Heart right ventricle (tissue), 16 donors: ENCODE measurements at regions not wholly inside any gene's neighbourhood (a gene's known extent, or its start where the extent isn't known, plus 50 kb on each side); places are given as distances from the start of the nearest gene placed in this dataset.

ENCODE experiments used
- ATAC-seq, 8 donors: fragments of 200-7000 bp; cut with Tn5 transposase; one replicate each; pipeline ENCODE4 v1.9.1; 2020; ENCODE audit warnings: mild to moderate bottlenecking in 8 of 8, moderate library complexity in 8 of 8, moderate number of reproducible peaks in 1 of 8
- DNase-seq, 2 donors: peaks; one replicate each; pipeline ENCODE4 v3.0.0-alpha.2; 2020
- H3K27ac ChIP-seq, 10 donors: fragments of 200-600 bp; sonication (generic) in 2 of 10; one replicate each; pipeline versions ENCODE4 v1.5.0 to v1.8.0; 2020 to 2022; ENCODE audit warnings: mild to moderate bottlenecking in 3 of 10
- H3K27me3 ChIP-seq, 7 donors: fragments of 200-600 bp; one replicate each; pipeline ENCODE4 v1.8.0; 2021 to 2022; ENCODE audit warnings: mild to moderate bottlenecking in 2 of 7
- H3K36me3 ChIP-seq, 9 donors: fragments of 200-600 bp; sonication (generic) in 1 of 9; one replicate each; pipeline versions ENCODE4 v1.5.0 to v1.8.0; 2020 to 2022; ENCODE audit warnings: mild to moderate bottlenecking in 2 of 9
- H3K4me1 ChIP-seq, 9 donors: fragments of 200-600 bp; sonication (generic) in 1 of 9; one replicate each; pipeline versions ENCODE4 v1.5.0 to v1.8.0; 2020 to 2022; ENCODE audit warnings: mild to moderate bottlenecking in 4 of 9
- H3K4me3 ChIP-seq, 10 donors: fragments of 200-600 bp; sonication (generic) in 2 of 10; one replicate each; pipeline versions ENCODE4 v1.5.0 to v1.8.0; 2020 to 2022; ENCODE audit warnings: mild to moderate bottlenecking in 7 of 10, moderate library complexity in 2 of 10
- H3K9me3 ChIP-seq, 11 donors: fragments of 200-600 bp in 10 of 11; sonication (generic) in 2 of 11; one replicate each; pipeline versions ENCODE4 v1.5.0 to v1.8.0; 2013 to 2022; ENCODE audit warnings: mild to moderate bottlenecking in 2 of 11, control low read depth in 1 of 11, moderate library complexity in 1 of 11
- CTCF ChIP-seq, 9 donors: fragments of 200-600 bp; sonication (generic) in 2 of 9; IDR thresholded peaks; one replicate each; pipeline versions ENCODE4 v1.5.0 to v1.8.0; 2021 to 2022; ENCODE audit warnings: antibody characterized with exemption in 9 of 9, mild to moderate bottlenecking in 5 of 9, moderate library complexity in 1 of 9
- WGBS, 2 donors: extraction: QIAGEN DNeasy Blood & Tissue Kit; methylation state at CpG; one replicate each; pipeline ENCODE4 v1.1.7; 2013; ENCODE audit warnings: inconsistent platforms in 1 of 2; 5-methylcytosine and 5-hydroxymethylcytosine counted together
- intact Hi-C, 10 donors: fragments of 100-400 bp; cut with DNase I; formaldehyde crosslinking; loops; one replicate each; pipeline versions ENCODE4 v1.11.1 to v1.14.2; 2022
- donor health status: Arrhythmogenic right ventricular cardiomyopathy.
- donor health status: ischemic (EF 13 %, LVEDD 7.1; RV severe dilation, severe dysfunction).
- donor health status: healthy with polysubstance abuse.
- donor health status: DM: no; HTN: yes; CAD: no.
- donor health status: DM: no; HTN: no; CAD: no.
- donor health status: ischemic (EF 25% LVEDD 6.9; RV normal size, moderate dysfunction).
- donor health status: ischemic (EF 25% LVEDD 5.7; RV mildly dilated, moderate dysfunction).
- donor health status: healthy.
- donor health status: DM: yes; HTN: yes; CAD: no.
- donor health status: Ischemic cardiomyopathy.
- donor health status: ischemic (EF 35%, LVEDD 5.7; RV mildly dilated, moderate dysfunction).
- donor health status: nonischemic (EF 11% LVEDD 7.7; RV severe dilation, severe dysfunction).
- donor health status: DM: yes; HTN: yes; CAD: no.
- donor health status: PGD.
- donor health status: ischemic (EF 29% LVEDD 5.4; RV normal size, mild dysfunction).
- donor health status: nonischemic (EF 23%, LVEDD 6.1; RV moderate dilation, normal function).

GRCh38 chr20:23215344-23215995 is 129.3 kb upstream of the CD93 start:
- Histone ChIP-seq H3K4me1 (no peaks in the 10 kb centered on the region), H3K4me3 (no peak overlapping the region), H3K27ac (no peak overlapping the region), H3K9me3 (peaks cover 0 to 21% (median 1%) of the 10 kb centered on the region in 11 donors), H3K36me3 (no peaks in the 10 kb centered on the region), H3K27me3 (no peaks in the 10 kb centered on the region)
- DNase-seq (no peak), ATAC-seq (no peak)
- intact Hi-C loops = no loop called here
- no peak for TF ChIP-seq CTCF (IDR thresholded peaks at IDR 0.05)
- 94 to 95% methylated on average over 6 of the region's 6 CpGs for WGBS, 2 donors

- TF ChIP-seq CTCF (IDR thresholded peaks at IDR 0.05) = no peak
- Histone ChIP-seq H3K27me3 (no peaks in the 10 kb centered on the region), H3K4me3 (no peak overlapping the region), H3K27ac (no peak overlapping the region), H3K4me1 (no peaks in the 10 kb centered on the region), H3K36me3 (no peaks in the 10 kb centered on the region), H3K9me3 (peaks cover 0 to 21% (median 0%) of the 10 kb centered on the region in 11 donors)
- ATAC-seq (no peak), DNase-seq (no peak)
- 93% methylated on average over 5 of the region's 5 CpGs for WGBS, 2 donors
- intact Hi-C loops = no loop called here
These were observed 128.8 kb upstream of the CD93 start for GRCh38 chr20:23214903-23215302.

GRCh38 chr20:23212464-23212995 is 126.4 kb upstream of the CD93 start:
- TF ChIP-seq CTCF (IDR thresholded peaks at IDR 0.05) = no peak
- WGBS, 2 donors = 75% methylated on average over 6 of the region's 6 CpGs
- intact Hi-C loops = no loop called here
- no peak overlapping the region for H3K4me3 ChIP-seq
- no peaks in the 10 kb centered on the region for H3K27me3 ChIP-seq
- DNase-seq (no peak), ATAC-seq (no peak)
- H3K27ac ChIP-seq = no peak overlapping the region
- H3K9me3 ChIP-seq = peaks cover 0 to 1% (median 0%) of the 10 kb centered on the region in 11 donors
- peaks cover 0 to 9% (median 0%) of the 10 kb centered on the region in 9 donors for H3K4me1 ChIP-seq
- no peaks in the 10 kb centered on the region for H3K36me3 ChIP-seq

GRCh38 chr20:23212011-23212410 is 125.9 kb upstream of the CD93 start:
- Histone ChIP-seq H3K4me1 (peaks cover 0 to 13% (median 0%) of the 10 kb centered on the region in 9 donors), H3K27ac (no peak overlapping the region), H3K9me3 (no peaks in the 10 kb centered on the region), H3K27me3 (no peaks in the 10 kb centered on the region), H3K4me3 (no peak overlapping the region), H3K36me3 (no peaks in the 10 kb centered on the region)
- DNase-seq = no peak
- ATAC-seq = no peak
- no peak for TF ChIP-seq CTCF (IDR thresholded peaks at IDR 0.05)
- intact Hi-C loops = no loop called here
